ENCODE measurements at regions not wholly inside any gene's neighbourhood (a gene's known extent, or its start where the extent isn't known, plus 50 kb on each side); places are given as distances from the start of the nearest gene placed in this dataset.
"Not testable (repeated sequence)": the region's sequence is repeated elsewhere in the genome, so short reads cannot be mapped to it uniquely, and the experiment has no call there.

GRCh38 chr4:79266136-79266535, 59.7 kb downstream of the NAA11 start:
- no peak for DNase-seq (ENCODE audit: low spot score)

DNA sequence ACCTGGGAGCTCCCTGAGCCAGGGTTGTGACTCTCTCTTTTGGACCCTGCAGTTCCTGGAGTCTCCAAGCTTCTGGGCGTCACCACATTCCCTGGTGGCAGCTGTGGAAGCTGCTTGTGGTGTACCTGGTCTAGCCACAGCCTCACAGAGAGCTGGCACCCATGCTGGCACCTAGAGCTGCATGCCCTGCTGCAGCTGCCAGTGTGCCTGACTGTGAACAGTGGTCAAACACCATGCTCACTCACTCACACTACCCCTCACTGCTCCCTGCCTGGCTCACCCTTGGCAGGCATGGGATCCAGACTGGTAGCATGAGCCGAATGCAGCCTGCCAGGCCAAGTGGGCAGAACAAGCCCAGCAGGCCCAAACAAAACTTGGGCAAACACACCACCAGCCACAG, 66.6 kb downstream of the NAA11 start:
- no peak for DNase-seq (ENCODE audit: low spot score)

GRCh38 chr4:79258614-79259176, 67.2 kb downstream of the NAA11 start:
- DNase-seq (ENCODE audit: low spot score): no peak

DNA sequence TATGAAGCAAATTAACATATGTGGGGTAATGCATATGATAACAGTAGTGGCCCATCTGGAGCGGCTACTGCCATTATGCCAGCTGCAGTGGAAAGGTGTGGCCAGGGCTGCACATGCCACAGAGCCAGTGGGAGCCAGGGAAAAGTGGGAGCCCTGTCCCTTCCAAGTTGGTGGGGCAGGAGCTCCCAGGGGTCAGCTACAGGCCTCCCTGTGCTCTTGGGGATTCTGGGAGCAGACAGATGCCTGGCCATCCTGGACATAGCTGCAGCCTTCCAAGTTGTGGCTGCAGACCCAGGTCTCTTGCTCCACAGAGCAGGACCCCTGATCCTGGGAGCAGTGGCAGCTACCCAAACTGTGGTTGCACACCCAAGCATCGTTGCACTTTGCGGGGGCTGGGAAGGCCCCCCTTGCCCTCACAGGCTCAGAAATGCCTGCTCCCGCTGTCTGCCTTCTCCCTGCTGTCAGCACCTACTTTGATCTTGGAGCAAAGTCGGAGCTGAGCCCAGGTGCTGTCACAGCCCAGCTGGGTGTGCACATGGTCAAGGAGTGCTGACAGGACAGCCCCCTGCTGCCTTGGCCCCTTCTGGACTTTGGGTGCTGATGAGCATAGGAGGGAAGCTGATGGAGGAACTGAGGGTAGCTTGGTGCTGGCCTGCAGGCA, 67.8 kb downstream of the NAA11 start:
- DNase-seq (ENCODE audit: low spot score): no peak

DNA sequence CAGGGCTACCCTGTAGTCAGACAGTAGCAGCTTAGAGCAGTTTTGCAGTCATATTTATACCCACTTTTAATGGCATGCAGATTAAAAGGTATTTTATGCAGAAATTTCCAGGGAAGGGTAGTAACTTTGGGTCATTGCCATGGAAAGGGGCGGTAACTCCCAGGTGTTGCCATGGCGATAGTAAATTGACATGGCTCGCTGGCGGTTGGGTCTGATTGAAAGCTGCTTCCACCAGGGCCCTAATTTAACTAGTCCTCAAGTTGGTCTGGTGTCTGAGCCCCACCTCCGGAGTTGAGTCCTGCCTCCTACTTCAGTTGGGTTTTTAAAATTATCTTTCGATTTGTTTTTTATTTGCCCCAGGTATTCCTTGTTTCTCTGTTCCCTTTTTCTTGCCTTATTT, 70.1 kb downstream of the NAA11 start:
- DNase-seq (ENCODE audit: low spot score): no peak

GRCh38 chr4:79253924-79254323, 71.9 kb downstream of the NAA11 start:
- DNase-seq (ENCODE audit: low spot score): no peak

DNA sequence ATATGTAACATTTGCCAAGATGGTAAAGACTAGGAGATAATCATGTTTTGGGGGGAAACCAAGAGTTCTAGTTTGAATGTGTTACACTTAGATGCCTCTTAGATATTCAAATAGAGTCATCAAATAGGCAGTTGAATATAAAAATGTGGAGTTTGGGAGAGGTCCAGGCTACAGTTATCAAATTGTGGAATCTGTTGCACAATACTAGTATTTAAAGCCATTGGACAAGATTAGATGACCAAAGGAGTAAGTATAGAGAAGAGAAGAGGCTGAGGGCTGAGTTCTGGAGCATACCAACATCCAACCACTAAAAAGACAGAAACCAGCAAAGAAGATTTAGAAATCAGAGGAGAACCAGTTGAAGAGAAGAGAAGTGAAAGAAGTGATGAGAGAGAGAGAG, 72.7 kb downstream of the NAA11 start:
- DNase-seq (ENCODE audit: low spot score): no peak

DNA sequence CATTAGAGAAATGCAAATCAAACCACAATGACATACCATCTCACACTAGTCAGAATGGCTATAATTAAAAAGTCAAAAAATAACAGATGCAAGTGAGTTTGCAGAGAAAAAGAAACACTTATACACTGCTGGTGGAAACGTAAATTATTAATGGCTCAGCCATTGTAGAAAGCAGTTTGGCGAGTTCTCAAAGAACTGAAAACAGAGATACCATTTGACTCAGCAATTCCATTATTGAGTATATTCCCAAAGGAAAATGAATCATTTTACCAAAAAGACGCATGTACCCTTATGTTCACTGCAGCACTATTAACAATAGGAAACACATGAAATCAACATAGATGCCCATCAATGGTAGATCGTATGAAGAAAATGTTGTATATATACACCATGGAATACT, 75.0 kb downstream of the NAA11 start:
- no peak for DNase-seq (ENCODE audit: low spot score)

GRCh38 chr4:79249881-79250503, 75.9 kb downstream of the NAA11 start:
- DNase-seq (ENCODE audit: low spot score): no peak

DNA sequence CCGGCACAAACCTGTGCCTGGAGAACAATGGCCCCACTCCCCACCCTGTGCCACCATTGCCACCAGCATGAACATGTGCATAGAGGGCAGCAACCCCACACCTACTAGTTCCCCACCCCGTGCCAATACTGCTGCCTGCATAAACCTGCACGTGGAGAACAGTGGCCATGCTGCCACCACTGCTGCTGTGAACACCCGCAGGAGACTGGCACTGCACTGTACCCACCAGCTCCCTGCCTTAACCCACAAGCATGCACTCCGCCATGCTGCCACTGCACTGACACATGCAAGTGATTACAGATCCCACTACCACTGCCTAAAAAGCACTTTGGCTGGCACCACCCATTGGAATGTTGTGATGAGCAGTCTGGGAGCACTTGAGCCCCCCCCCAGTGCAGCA, 77.3 kb downstream of the NAA11 start:
- DNase-seq (ENCODE audit: low spot score): no peak

DNA sequence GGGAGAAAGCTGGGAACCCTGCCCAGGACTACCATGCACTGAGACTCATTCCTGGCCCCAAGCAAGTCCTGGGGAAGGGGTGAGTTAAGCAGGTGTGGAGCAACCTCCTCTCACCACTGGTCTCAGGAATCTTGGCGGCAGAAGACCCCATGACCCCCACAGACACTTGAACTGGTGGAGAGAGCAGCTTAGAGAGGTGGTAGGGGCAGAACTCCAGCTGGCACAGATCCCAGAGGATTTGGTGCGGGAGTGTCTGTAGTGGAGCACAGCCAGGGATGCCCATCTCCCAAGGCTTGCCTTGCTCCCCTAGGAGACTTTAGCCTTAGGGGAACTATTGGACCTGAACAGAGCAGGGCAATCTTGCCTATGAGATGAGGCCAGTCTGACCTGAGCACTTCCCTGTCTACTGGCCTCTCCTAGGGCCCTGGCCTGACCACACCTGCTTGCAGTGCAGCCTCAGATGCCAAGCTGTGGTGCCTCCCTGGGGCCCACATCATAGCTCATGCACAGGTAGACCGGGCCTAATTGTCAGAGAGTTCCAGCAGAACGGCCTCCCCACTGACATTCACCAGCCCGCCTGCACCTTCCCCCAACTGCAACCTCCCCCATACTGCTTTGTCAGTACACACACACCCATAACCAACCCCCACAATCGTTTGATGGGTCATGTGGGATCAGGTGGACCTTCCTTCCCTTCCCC, 78.0 kb downstream of the NAA11 start:
- DNase-seq (ENCODE audit: low spot score): no peak

- not testable (repeated sequence) for DNase-seq (ENCODE audit: low spot score)
These were observed 80.5 kb downstream of the NAA11 start for GRCh38 chr4:79245200-79245940.

- peak; percentile 23 for DNase-seq (ENCODE audit: low spot score)
These were observed 84.0 kb downstream of the NAA11 start for GRCh38 chr4:79241846-79242245.

- DNase-seq (ENCODE audit: low spot score): no peak
These were observed 88.0 kb downstream of the NAA11 start for GRCh38 chr4:79237851-79238250.

DNA sequence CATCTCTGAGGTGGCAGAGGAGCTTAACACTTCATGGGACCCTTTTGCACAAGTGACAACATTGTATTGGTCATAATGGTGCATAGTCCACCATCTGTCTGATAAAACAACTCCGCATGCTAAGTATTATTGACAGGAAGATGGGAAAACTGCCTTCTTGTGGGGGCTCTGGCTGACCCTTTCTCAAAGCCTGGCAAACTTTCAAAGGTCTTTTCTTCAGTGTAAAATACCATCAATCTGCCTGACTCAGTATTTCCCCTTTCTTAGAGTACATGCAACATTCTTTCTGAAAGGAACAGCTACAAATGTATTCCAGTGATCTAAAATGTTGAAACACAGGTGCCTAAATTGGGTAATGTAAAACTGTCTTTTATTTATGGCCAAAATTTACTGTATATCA, 89.1 kb downstream of the NAA11 start:
- no peak for DNase-seq (ENCODE audit: low spot score)

DNA sequence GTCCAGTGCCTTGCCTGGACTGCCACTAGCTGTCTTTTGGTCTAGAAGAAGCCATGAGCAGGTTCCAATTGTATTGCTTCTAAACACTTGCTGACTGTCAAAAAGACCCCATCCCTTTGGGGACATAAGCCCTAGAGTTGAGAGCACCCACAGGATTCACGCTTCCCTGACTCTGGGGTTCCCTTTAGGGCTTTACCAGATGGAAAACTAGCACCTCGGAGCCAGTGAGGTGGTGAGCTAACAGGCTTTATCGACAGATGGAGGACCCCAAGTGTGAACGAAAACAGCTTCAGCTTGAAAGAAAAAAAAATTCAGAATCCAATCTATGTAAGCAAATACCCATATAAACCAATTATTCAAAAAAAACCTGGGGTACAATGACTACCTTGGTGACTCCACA, 90.8 kb downstream of the NAA11 start:
- no peak for DNase-seq (ENCODE audit: low spot score)

GRCh38 chr4:79233820-79234219, 92.0 kb downstream of the NAA11 start:
- DNase-seq (ENCODE audit: low spot score): no peak

DNA sequence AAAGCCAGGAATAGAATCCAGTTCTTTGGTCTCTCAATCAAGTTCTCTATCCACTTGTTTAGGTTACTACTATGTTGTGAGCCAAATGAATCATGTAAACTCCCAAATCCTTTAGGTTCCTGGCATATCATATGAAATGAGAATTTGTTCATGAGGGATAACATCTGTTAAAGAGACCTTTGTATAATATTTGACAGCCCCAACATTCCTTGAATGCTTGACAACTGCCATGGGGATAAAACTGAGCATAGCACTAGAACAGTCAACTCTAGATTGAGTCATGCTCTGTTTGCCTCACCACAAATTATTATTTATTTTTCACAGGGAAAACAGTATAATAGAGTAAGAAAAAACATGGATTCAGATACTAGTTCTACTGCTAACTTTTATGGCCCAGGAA, 93.3 kb downstream of the NAA11 start:
- DNase-seq (ENCODE audit: low spot score): no peak

- no peak for DNase-seq (ENCODE audit: low spot score)
These were observed 98.0 kb downstream of the NAA11 start for GRCh38 chr4:79227860-79228259.

- no peak for DNase-seq (ENCODE audit: low spot score)
These were observed 100.5 kb downstream of the NAA11 start for GRCh38 chr4:79225360-79225759.

DNA sequence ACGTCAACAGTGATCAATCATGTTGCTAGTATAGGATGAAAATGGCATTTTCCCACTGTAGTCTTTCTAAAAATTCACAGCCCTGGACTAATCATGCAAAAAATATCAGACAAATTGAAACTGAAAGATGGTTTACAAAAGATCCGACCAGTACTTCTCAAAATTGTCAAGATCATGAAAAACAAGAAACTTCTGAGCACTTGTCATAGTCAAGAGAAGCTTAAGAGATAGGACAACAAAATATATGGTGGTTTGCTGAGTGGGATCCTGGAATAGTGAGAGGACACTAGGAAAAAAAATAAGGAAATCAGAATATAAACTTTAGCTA, 101.1 kb downstream of the NAA11 start:
- no peak for DNase-seq (ENCODE audit: low spot score)

DNA sequence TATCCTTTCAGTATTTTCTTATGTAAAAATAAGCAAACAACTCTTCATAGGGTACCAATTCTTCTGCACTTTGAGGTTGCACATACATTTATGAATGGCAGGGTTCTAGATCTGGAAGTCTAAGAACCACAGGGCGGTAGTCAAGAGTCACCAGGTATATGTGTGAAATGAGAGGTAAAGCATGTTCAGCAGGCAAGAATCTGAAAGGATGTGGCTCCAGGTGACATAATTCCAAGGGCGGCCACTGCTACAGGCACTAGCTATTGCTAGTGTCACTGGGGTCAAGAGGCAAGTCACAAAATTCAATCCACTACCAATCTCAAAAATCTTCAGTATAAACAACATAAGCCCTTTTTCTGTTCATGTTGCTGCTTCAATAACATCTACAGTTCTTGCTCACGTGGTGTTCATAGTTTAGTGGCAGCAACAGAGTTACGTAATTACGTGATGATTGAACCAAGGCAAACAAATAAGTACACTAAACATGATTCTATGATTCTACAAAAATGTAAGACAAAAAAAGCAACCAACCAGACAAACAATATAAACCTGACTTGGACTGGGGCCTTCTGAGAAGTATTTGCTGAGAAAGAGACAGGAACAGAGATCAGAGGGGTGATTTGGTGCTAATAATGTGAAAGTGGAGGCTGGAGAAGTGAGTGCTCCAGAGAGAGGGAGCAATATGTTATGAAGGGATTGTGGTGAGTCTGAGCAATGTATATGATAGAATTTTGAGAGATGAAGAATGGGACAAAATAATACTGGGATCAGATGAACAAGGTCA, 101.7 kb downstream of the NAA11 start:
- DNase-seq (ENCODE audit: low spot score): no peak

All from NAMALWA (cell line).